ENCODE measurements at regions not wholly inside any gene's neighbourhood (a gene's known extent, or its start where the extent isn't known, plus 50 kb on each side); places are given as distances from the start of the nearest gene placed in this dataset.

GRCh38 chr6:16078064-16078463 lies 50.8 kb upstream of the MYLIP start:
- DNase-seq (ENCODE audit: low spot score), result no peak

- DNase-seq (ENCODE audit: low spot score), result no peak
Observed at GRCh38 chr6:16069671-16070070, 59.2 kb upstream of the MYLIP start.

- DNase-seq (ENCODE audit: low spot score), result no peak
Observed at GRCh38 chr6:16069222-16069621, 59.7 kb upstream of the MYLIP start.

- DNase-seq (ENCODE audit: low spot score), result no peak
Observed at GRCh38 chr6:16067568-16067967, 61.3 kb upstream of the MYLIP start.

GRCh38 chr6:16064671-16065072 lies 64.2 kb upstream of the MYLIP start:
- DNase-seq (ENCODE audit: low spot score), result no peak

GRCh38 chr6:16063580-16063979 lies 65.3 kb upstream of the MYLIP start:
- DNase-seq (ENCODE audit: low spot score), result no peak

- no peak for DNase-seq (ENCODE audit: low spot score)
Observed at GRCh38 chr6:16061818-16062217, 67.1 kb upstream of the MYLIP start.

GRCh38 chr6:16060039-16060438 lies 68.8 kb upstream of the MYLIP start:
- DNase-seq (ENCODE audit: low spot score), result no peak

- DNase-seq (ENCODE audit: low spot score), result no peak
Observed at GRCh38 chr6:16059496-16059895, 69.4 kb upstream of the MYLIP start.

GRCh38 chr6:16058929-16059345 lies 69.9 kb upstream of the MYLIP start:
- no peak for DNase-seq (ENCODE audit: low spot score)

- no peak for DNase-seq (ENCODE audit: low spot score)
Observed at GRCh38 chr6:16058201-16058928, 70.5 kb upstream of the MYLIP start.

GRCh38 chr6:16057446-16057845 lies 71.4 kb upstream of the MYLIP start:
- no peak for DNase-seq (ENCODE audit: low spot score)

GRCh38 chr6:16056263-16056870 lies 72.5 kb upstream of the MYLIP start:
- peak; percentile 35 for DNase-seq (ENCODE audit: low spot score)

GRCh38 chr6:16055852-16056251 lies 73.0 kb upstream of the MYLIP start:
- DNase-seq (ENCODE audit: low spot score), result no peak

- DNase-seq (ENCODE audit: low spot score), result peak; percentile 15
Observed at GRCh38 chr6:16049168-16049567, 79.7 kb upstream of the MYLIP start.

- no peak for DNase-seq (ENCODE audit: low spot score)
Observed at GRCh38 chr6:16048221-16048620, 80.7 kb upstream of the MYLIP start.

- DNase-seq (ENCODE audit: low spot score), result no peak
Observed at GRCh38 chr6:16047435-16047990, 81.4 kb upstream of the MYLIP start.

GRCh38 chr6:16045238-16045637 lies 83.6 kb upstream of the MYLIP start:
- DNase-seq (ENCODE audit: low spot score), result no peak

- no peak for DNase-seq (ENCODE audit: low spot score)
Observed at GRCh38 chr6:16044211-16044643, 84.7 kb upstream of the MYLIP start.

GRCh38 chr6:16043171-16044135 lies 85.4 kb upstream of the MYLIP start:
- DNase-seq (ENCODE audit: low spot score), result no peak

- no peak for DNase-seq (ENCODE audit: low spot score)
Observed at GRCh38 chr6:16042751-16043150, 86.1 kb upstream of the MYLIP start.

GRCh38 chr6:16041327-16041726 lies 87.6 kb upstream of the MYLIP start:
- no peak for DNase-seq (ENCODE audit: low spot score)

Measured in AG08395 (cell line).